Skin epidermis (tissue), 12 donors: ENCODE measurements at regions not wholly inside any gene's neighbourhood (a gene's known extent, or its start where the extent isn't known, plus 50 kb on each side); places are given as distances from the start of the nearest gene placed in this dataset.

Experiments
- H3K27ac ChIP-seq, 21 experiments: fragments of 200-600 bp; sonication (generic) in 11 of 21; one replicate each; pipeline ENCODE4 v1.5.0; 2020; ENCODE audit warnings: mild to moderate bottlenecking in 3 of 21, inconsistent platforms in 2 of 21, moderate library complexity in 2 of 21
- H3K4me3 ChIP-seq, 7 experiments: fragments of 200-600 bp; sonication (generic) in 2 of 7; one replicate each; pipeline ENCODE4 v1.5.0; 2020; ENCODE audit warnings: inconsistent platforms in 2 of 7, mild to moderate bottlenecking in 2 of 7, moderate library complexity in 1 of 7

DNA sequence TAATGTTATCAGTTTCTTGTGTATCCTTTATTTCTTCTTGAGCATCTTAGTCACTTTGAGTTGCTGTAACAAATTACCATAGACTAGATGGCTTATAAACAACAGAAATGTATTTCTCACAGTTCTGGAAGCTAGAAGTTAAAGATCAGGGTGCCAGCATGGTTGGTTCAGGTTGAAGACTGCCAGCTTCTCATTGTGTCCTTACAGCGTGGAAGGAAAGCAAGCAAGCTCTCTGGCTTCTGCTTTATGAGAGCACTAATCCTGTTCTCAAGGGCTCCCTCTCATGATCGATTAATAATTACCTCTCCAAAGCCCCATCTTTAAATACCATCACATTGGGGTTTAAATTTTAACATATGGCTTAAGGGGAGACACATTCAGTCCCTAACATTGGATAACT is 497.2 kb downstream of the RAPGEF2 start:
- no peak overlapping the region for H3K4me3 ChIP-seq
- H3K27ac ChIP-seq = no peak overlapping the region

DNA sequence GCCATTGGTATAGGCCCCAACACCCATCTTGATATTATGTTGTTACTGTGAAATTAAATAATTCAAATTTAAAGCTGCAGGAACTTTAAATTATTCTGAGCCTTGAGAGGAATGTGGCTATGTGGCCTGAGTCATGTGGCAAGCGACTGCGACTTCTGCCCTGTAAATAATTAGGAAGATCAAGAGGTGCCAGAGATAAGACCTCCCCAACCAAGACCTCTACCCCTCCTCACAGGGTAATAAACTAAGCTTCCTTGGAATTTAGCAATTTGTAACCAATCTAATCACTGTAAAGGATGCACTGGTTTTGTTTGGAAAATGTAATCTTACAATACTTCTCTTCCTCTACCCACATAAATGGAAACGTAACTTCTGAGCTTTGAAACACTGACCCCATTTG is 501.9 kb downstream of the RAPGEF2 start:
- no peak overlapping the region for H3K27ac ChIP-seq
- no peak overlapping the region for H3K4me3 ChIP-seq

DNA sequence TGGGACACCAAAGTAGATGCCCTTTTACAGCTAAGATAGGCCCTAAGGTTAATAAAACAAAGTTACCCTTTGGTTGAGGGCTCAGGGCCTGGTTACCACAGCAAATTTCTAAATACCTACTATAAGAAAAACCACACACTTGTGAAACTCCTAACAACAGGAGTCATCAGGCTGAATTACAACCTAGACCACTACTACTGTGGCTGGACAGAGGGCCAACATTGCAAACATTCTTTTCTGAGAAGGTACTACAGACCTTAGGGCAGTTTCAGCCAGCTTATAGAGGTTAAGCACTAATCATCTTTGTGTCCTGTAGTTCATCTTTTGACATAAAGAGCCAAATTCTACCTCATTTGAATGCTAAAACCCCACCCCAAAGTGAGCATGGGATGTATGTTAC is 504.0 kb downstream of the RAPGEF2 start:
- Histone ChIP-seq H3K27ac (peak overlapping the region in 1 of 21 experiments; percentile 38), H3K4me3 (no peak overlapping the region)

DNA sequence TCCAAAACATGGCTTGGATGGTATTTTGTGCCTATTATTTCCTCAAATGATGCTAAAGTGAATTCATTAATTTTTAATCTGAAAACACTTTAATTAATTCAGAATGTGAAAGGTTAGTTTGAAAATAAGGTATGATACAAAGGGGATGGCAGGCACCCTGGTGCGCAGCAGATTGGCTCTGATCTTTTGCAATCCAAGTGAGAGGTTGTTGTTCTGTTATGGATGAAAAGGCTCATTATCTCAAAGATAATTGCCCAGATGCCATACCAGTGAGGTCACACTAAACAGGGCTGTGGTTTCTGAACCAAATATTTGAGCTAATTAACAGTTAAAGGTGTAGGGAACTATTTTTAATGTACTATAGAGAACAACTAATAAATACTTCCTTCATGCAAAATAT is 504.9 kb downstream of the RAPGEF2 start:
- H3K4me3 ChIP-seq = no peak overlapping the region
- peak overlapping the region in 1 of 21 experiments; percentile 38 for H3K27ac ChIP-seq

DNA sequence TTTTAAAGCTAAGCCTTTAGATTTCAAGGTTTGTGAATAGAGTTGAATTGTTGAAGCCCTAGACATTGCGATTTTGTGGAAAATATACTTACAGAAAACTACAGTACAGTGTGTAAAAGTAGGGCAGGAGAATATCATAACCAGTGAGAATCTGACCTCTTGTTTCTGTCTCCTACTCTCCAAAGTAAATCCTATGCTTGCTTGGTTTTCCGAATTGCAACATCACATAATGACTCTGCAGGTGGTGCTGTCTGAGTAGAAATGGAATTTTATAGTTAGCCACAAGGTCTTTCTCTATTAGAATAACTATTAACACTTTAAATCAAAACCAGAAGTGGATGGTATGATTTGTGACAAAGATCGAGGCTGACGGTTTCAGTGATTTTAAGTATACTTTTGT is 505.6 kb downstream of the RAPGEF2 start:
- no peak overlapping the region for H3K27ac ChIP-seq

DNA sequence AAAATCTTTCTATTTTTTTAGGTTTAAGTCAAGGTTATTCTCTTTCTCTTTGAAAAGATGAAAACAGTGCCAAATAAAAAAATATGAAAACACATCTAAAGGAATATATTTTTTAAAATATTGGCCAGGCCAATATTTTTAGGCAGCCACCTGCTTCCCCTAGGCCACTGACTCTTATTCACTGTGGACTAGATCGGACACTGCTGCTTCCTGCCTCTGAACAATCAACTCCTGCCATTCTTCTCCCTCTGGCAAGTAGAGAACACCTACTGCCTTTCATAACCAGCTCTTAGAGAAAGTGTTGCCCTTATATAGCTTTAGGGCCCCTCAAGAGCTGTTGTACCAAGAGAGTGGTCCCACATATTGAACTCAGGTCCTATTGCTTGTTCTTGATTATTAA is 529.2 kb downstream of the RAPGEF2 start:
- Histone ChIP-seq H3K27ac (no peak overlapping the region), H3K4me3 (no peak overlapping the region)

More for the DNA sequence above, 505.6 kb downstream of the RAPGEF2 start:
- H3K4me3 ChIP-seq = no peak overlapping the region

DNA sequence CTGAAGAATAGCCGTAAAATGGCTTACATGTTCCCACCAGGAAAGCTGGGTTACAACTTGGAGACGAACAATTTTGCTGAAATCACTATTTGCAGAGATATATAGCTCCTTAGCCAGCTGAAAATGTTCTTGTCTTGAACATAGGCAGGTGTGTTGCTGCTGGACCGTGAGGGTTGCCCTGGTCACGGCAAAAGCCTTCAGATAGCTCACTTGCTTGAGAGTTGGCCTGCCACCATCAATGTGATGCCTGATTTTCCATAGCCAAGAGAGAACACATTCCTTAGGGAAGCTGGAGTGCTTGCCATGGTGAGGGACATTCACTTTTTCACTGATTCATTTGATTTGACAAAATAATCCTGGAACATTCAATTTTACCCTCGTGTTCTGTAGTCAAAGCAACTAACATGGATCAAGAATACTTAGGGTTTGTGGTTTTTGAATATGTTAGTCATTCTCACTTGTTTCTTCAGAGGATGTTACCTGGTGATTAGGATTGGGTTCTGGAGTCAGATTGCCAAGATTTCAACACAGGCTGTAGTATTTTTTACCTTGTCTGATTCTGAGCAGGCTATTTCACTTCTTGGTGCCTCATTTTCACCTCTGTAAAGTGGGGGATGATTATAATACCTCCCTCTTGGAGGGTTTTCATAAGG is 536.9 kb downstream of the RAPGEF2 start:
- Histone ChIP-seq H3K4me3 (no peak overlapping the region), H3K27ac (no peak overlapping the region)

DNA sequence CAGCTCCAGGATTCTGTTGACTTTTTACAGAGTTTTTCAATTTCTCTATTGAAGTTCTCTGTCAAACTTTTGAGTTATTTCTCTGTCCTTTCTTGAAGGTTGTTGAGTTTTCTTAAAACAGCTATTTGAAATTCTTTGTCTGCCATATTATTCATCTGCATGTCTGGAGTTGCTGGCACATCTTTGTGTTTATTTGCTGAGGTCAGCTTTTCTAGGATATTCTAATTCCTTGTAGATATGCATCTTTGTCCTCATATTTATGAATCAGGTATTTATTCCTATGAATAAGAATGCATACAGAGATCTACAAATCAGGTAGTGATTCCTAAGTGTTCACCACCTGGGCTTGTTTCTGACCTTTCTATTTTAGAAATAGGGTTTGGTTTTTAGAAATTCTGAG is 546.4 kb downstream of the RAPGEF2 start:
- Histone ChIP-seq H3K4me3 (no peak overlapping the region), H3K27ac (no peak overlapping the region)

DNA sequence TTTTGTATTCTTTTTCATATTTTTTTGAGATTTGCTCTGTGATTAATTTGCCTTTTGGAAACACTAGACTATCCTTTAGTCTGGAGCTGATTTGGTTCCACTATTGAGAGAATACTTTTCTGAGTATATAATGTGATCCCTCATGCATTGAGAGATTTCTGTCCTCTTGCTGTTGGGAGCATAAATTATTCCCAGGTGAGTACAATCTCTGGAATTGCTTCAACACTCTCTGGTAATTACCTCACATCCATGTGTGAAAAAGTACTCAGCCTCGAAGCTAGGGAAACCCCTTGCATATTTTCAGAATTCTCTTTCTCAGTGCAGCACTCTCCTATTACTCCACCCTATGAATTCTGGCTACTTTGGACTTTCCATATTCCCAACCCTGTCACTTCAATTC is 550.0 kb downstream of the RAPGEF2 start:
- H3K4me3 ChIP-seq = no peak overlapping the region
- no peak overlapping the region for H3K27ac ChIP-seq

DNA sequence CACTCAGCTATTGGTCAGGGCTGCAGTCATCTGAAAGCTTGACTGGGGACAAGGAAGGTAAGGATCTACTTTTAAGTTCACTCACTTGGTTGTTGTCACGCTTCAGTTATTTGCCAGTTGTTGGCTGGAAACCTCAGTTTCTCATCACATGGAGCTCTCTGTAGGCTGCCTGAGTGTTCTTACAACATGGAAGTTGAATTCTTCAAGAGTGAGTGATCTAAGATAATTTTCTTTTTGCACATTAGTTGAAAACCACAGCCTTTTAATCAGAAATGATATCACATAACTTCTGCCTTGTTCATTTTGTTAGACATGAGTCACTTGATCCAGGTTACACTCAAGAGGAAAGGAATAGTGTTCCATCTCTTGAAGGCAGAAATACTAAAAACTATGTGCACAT is 552.7 kb downstream of the RAPGEF2 start:
- H3K4me3 ChIP-seq = no peak overlapping the region
- no peak overlapping the region for H3K27ac ChIP-seq

DNA sequence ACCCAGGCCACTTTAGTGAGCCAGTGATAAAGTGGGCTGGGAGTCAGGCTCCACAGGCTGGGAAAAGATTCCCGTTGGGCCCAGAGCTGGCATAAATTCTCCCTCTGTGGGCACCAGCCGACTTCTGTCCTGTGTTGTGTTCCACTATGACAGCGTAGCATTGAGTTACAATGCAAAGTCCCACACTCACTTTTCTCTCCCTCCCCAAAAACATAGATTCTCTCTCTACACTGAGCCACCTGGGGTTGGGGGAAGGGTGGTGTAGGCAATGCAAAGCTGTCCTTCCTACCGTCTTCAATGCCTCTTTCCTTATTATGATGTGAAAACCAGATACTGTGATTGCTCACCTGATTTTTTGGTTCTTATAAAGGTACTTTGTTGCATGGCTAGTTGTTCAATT is 566.2 kb downstream of the RAPGEF2 start:
- H3K27ac ChIP-seq = no peak overlapping the region
- no peak overlapping the region for H3K4me3 ChIP-seq

DNA sequence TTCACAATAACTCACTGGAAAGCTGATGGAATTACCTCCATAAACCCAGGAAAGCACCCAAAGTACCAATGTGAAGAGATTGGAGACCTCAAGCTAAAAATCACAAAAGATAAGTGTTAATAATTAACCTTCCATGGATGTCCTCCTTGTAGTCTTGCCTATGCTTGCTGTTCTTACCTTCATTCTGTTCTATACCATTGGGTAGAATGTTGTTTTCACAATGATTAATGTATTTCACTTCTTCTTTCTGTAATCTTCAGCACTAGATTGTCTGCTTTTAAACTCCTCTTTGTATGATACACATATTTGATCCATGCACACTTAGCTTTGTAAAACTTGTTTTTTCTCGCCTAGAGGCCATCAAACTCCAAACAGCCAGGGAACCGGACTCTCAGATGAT is 570.3 kb downstream of the RAPGEF2 start:
- Histone ChIP-seq H3K4me3 (no peak overlapping the region), H3K27ac (no peak overlapping the region)

DNA sequence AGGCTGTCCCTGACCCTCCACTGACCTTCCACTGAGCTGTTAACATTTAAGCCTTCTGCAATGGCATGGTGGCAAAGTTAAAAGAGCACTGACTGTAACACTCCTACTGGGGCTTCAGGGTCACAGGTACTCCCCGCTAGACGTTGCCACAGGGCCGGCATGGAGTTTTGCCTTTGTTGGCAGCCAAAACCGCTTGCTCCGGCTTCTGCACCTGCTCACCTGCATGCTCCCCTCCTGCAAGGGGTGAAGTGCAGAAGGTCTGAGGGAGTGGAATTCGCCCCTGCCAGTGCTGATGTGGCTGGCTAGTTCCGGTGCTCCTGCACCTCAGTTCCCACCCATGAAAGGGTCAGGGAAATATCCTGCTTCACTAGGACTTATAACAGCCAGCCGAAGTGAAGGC is 571.4 kb downstream of the RAPGEF2 start:
- no peak overlapping the region for H3K4me3 ChIP-seq
- H3K27ac ChIP-seq = no peak overlapping the region

DNA sequence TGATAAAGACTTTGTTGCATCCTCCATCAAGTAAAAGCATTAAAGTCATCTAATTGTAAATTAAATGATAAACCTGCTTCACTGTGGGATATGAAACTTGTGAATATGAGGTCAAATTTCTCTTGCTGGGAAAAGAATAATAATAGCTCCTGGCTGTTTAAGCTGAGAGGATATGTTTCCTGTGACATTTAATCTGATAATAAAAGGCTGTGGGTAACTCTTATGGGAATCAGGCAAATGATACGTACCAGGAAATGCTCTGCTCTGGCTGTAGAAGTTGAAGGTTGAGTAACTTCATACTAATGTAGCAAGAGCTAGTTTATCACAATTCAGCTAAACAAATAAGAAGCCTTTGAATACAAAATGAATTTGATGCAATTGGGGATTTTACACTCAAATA is 574.6 kb downstream of the RAPGEF2 start:
- no peak overlapping the region for H3K27ac ChIP-seq
- no peak overlapping the region for H3K4me3 ChIP-seq

DNA sequence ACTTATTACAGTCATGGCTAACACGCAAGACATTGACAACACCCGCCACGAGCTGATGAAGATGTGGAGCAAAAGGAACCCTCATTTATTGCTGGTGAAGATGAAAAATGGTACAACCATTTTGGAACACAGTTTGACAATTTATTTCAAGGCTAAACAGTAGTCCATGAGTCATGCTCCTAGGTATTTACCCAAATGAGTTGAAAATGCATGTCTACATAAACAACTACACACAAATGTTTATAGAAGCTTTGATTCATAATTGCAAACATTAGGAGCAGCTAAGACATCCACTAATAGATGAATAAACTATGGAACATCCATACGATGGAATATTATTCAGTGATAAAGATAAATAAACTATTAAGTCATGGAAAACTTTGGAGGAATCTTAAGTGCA is 580.1 kb downstream of the RAPGEF2 start:
- no peak overlapping the region for H3K27ac ChIP-seq

DNA sequence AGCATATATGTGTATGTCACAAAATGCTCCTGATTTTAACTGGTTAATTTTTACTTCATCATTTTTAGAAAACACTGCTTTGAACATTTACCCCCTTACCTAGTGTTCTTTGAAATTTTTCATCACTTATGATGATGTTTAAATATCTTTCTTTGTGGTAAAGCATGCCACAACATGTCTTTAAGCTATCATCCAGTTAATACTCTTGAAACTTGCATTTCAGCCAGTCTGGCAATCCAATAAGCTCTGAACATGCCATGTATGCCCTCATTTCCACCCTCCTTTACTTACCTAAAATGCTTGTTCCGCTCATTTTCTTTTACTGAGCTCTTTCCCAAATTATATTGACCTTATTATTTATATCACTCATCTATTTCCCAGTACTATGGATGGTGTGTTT is 581.2 kb downstream of the RAPGEF2 start:
- no peak overlapping the region for H3K27ac ChIP-seq
- H3K4me3 ChIP-seq = no peak overlapping the region

More for the DNA sequence above, 580.1 kb downstream of the RAPGEF2 start:
- no peak overlapping the region for H3K4me3 ChIP-seq

DNA sequence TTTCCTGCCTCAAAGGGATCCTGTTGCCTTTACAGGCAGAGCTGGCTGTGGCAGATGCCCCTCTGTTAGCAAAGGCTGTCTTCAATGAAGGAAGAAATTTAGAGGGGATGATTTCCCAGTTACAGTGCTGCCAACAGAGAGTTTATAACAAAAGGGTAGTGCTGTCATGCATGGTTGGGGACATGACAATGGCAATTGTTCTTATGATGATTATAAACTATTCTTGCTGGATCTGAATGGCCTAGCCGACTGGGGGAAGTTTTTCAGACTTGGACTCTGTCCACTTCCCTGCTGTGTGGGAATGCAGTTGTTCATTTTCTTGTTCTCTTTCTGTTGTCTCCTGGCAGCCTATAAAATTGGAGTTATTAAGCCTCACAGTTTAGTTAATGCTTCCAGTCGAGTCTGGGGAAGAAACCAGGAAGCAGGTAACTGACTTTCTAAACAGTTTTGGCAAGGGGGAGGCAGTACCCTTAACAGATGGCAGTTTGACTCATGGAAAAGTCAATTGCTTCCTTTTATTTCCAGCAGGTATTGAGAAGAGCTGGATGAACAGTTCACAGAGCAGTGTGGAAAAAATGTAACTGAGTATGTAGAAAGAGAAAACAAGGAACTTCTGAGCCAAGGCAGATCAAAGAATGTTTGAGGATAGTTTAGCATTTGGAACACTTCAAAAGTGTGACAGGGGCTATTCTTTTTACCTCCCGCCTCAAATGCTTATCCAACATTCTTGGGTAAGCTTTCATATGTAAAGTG is 582.6 kb downstream of the RAPGEF2 start:
- Histone ChIP-seq H3K4me3 (no peak overlapping the region), H3K27ac (peak overlapping the region in 1 of 21 experiments; percentile 75)

DNA sequence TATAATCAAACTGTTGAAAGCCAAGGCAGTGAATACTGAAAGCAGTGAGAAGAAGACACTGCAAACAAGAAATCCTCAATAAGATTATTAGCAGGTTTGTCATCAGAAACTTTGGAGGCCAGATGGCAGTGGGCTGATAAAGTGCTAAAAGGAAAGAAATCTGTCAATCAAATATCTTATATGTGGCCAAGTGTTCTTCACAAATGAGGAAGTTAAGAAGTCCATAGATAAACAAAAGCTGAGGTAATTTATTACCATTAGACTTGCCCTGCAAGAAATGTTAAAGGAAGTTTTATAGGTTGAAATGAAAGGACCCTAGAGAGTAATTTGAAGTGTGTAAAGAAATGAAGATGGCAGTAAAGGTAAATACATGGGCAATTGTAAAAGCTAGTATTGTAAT is 586.6 kb downstream of the RAPGEF2 start:
- no peak overlapping the region for H3K4me3 ChIP-seq
- no peak overlapping the region for H3K27ac ChIP-seq

DNA sequence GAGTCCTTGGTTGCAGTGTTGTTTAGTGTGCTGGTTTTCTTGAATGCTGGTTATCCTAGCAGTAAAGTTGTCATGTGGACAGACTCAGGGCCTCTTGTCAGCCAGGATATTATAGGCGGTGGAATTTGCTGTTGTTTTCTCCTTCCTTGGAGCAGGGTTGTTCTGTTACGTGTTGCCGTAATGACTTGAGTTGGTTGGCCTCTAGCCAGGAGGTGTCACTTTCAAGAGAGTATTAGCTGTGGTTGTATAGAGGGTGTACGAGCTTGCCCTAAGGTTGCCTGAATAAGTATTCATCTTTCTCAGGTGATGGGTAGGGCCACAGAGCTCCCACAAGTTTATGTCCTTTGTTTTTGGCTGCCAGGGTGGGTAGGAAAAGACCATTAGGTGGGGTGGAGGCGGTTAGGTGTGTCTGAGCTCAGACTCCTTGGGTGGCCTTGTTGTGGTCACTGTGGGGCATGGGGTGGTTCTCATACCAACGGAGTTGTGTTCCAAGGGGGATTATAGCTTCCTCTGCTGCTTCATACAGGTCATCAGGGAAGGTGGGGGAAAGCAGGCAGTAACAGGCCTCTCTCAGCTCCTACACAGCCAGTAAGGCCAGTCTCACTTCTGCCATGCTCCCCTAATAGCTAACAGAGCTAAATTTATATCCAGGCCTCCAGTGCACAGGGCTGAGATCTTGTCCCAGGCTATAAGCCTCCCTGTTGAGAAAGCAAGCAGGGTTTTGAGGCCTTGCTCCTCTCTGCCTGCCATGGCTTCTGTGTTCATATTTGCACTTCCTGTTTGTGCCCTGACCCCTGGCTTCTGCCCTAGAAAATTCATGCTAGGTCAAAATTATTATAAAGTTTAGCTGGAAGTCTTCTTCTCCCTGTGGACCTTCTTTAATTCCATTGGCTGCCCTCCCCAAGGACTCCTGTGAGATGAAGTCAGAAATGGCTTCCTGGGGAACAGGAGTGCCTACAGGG is 594.7 kb downstream of the RAPGEF2 start:
- H3K4me3 ChIP-seq = no peak overlapping the region
- H3K27ac ChIP-seq = no peak overlapping the region

DNA sequence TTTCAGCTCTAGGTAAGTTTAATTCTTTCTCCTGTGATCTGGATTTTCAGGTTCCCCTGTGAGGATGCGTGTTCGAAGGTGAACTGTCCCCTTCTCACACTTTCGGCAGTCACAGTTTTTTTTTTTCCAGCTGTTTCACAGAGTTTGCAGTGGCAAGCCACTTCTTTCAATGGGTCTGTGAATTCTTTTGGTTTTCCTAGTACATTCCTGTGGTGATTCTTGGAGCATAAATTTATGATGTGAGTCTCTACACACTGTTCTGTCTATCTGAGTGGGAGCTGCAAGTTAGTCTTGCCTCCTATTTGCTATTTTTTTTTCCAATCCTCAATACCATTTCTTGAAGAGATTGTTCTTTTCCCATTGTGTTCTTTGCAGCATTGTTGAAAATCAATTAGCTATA is 595.5 kb downstream of the RAPGEF2 start:
- no peak overlapping the region for H3K27ac ChIP-seq
- H3K4me3 ChIP-seq = no peak overlapping the region

DNA sequence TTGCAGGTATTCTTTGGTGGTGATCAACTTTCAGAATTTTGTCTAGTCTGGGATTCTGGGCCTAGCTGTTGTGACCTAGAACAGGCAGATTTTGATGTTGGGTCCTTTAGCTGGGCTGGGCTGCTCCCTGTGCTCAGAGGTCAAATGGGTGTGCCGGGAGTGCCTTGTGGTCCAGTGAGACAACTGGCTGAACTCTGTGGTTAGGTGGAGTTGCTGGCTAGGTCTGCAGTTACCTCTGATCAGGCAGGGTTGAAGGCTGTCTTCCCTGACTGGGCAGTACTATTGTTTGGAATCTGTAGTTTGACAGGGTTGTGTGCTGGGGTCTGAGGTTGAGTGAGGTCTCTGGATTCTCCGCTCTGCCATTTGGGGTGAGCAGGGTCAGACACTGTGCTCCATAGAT is 599.3 kb downstream of the RAPGEF2 start:
- no peak overlapping the region for H3K4me3 ChIP-seq
- H3K27ac ChIP-seq = no peak overlapping the region
